HG03045 (cell line): ENCODE measurements at regions not wholly inside any gene's neighbourhood (a gene's known extent, or its start where the extent isn't known, plus 50 kb on each side); places are given as distances from the start of the nearest gene placed in this dataset.

Experiments used
- ATAC-seq: cut with Tn5 transposase; IDR thresholded peaks from one replicate; pipeline ENCODE4 v1.9.1; 2021; ENCODE audit warnings: mild to moderate bottlenecking, moderate library complexity; ENCODE audit not compliant: unreplicated experiment

- no peak for ATAC-seq
These were observed 489.8 kb downstream of the NPIPA7 start for GRCh38 chr16:16868727-16869126.

GRCh38 chr16:16869746-16870145 is 490.8 kb downstream of the NPIPA7 start:
- ATAC-seq = no peak

GRCh38 chr16:16871196-16871595 is 492.3 kb downstream of the NPIPA7 start:
- no peak for ATAC-seq

- ATAC-seq = no peak
These were observed 498.1 kb downstream of the NPIPA7 start for GRCh38 chr16:16877061-16877460.

GRCh38 chr16:16879567-16880251 is 500.8 kb downstream of the NPIPA7 start:
- ATAC-seq = no peak

- no peak for ATAC-seq
These were observed 502.9 kb downstream of the NPIPA7 start for GRCh38 chr16:16881814-16882213.

GRCh38 chr16:16882766-16883165 is 503.8 kb downstream of the NPIPA7 start:
- no peak for ATAC-seq

GRCh38 chr16:16884451-16884850 is 505.5 kb downstream of the NPIPA7 start:
- ATAC-seq = no peak

GRCh38 chr16:16887193-16887592 is 508.3 kb downstream of the NPIPA7 start:
- ATAC-seq = no peak

GRCh38 chr16:16890964-16891363 is 512.0 kb downstream of the NPIPA7 start:
- no peak for ATAC-seq

- no peak for ATAC-seq
These were observed 525.7 kb downstream of the NPIPA7 start for GRCh38 chr16:16904601-16905000.

- no peak for ATAC-seq
These were observed 526.9 kb downstream of the NPIPA7 start for GRCh38 chr16:16905850-16906249.

GRCh38 chr16:16907089-16907488 is 528.1 kb downstream of the NPIPA7 start:
- no peak for ATAC-seq

- ATAC-seq = no peak
These were observed 529.1 kb downstream of the NPIPA7 start for GRCh38 chr16:16908077-16908476.

- no peak for ATAC-seq
These were observed 530.2 kb downstream of the NPIPA7 start for GRCh38 chr16:16909126-16909525.

- ATAC-seq = no peak
These were observed 531.7 kb downstream of the NPIPA7 start for GRCh38 chr16:16910666-16911065.

- ATAC-seq = no peak
These were observed 536.8 kb downstream of the NPIPA7 start for GRCh38 chr16:16915771-16916170.

GRCh38 chr16:16917191-16917785 is 538.3 kb downstream of the NPIPA7 start:
- ATAC-seq = no peak

GRCh38 chr16:16923479-16923878 is 544.5 kb downstream of the NPIPA7 start:
- no peak for ATAC-seq

- ATAC-seq = no peak
These were observed 545.7 kb downstream of the NPIPA7 start for GRCh38 chr16:16924613-16925012.

- no peak for ATAC-seq
These were observed 545.3 kb downstream of the XYLT1 start for GRCh38 chr16:16925432-16925831.

- no peak for ATAC-seq
These were observed 542.1 kb downstream of the XYLT1 start for GRCh38 chr16:16928532-16929109.
